ENCODE measurements at regions not wholly inside any gene's neighbourhood (a gene's known extent, or its start where the extent isn't known, plus 50 kb on each side); places are given as distances from the start of the nearest gene placed in this dataset.

DNA sequence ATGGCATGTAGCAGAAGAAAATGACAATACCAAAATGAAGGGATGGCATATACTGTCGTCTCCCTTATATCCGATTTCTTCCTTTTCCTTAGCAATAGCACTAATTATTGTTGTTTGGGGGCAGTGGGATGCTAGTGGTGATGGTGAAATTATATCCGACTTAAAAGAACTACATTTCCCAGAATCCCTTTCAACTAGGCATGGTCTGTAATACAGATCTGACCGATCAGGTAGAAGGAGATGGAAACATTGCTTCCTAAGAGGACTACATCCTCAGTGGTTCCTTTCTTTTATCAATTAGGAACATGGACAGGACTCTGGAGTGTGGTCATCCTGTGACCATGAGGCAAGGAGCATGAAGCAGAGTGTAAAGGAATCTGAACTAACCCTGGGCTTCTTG, 532.6 kb downstream of the CBLN4 start:
- H3K27me3 ChIP-seq (replicated peaks; ENCODE audit: insufficient read depth): no peaks in the 10 kb centered on the region
- intact Hi-C loops (cut with DNase I): no loop called here
- H3K27ac ChIP-seq: no peak overlapping the region
- WGBS: 76% methylated on average over 4 of the region's 4 CpGs
- no peaks in the 10 kb centered on the region for H3K4me1 ChIP-seq (replicated peaks)
- no peak for TF ChIP-seq POLR2A (IDR thresholded peaks at IDR 0.05)
- no peak for TF ChIP-seq POLR2AphosphoS5 (IDR thresholded peaks at IDR 0.05)
- H3K36me3 ChIP-seq: no peaks in the 10 kb centered on the region
- H3K4me3 ChIP-seq: no peak overlapping the region
- no peaks in the 10 kb centered on the region for H3K9me3 ChIP-seq
- no peak for DNase-seq (ENCODE audit: low spot score)

DNA sequence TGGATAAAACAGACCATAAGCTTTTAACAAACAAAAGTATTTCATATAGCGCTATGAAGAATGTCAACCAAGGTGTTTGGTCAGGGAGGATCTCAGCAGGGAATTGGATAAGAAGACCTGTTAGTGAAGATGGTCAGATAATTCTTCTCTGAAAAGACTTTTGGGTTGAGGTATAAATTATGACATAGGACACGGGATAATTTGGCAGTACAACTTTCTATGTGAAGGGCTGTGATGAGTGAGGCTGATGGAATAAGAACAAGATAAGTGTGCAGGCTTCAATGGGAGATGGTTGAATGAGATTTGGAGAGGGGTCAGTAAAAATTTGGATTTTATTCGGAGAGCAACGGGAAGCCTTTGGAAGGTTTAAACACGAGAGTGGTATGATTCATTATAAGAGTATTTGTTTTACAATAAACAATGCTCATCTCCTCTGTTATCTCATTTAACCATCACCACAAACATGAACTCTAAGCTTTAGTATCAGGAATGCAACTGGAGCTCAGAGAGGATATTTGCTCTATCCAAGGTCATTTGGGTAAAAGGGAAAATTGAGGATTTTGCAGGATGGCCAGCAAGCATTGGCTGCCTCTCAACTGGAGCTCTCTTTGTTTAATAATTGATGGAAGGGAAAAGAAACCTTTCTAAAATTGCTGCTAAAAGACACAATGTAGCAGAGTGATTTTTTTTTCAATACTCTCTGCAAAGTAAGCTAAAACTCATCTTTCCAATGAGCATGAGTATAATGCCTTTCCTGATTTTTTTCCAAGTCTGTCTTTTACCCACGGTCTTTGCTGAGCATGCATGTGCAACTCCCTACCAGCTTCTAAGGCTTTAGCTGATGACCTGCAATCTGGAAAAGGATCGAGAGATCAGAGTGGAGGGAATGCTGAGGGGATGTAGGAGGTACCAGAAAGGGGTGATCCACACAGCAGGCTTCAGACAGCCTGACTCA, 534.0 kb downstream of the CBLN4 start:
- no peak for DNase-seq (ENCODE audit: low spot score)
- H3K27me3 ChIP-seq (replicated peaks; ENCODE audit: insufficient read depth): no peaks in the 10 kb centered on the region
- no peak for TF ChIP-seq POLR2A (IDR thresholded peaks at IDR 0.05)
- no peaks in the 10 kb centered on the region for H3K9me3 ChIP-seq
- no peaks in the 10 kb centered on the region for H3K4me1 ChIP-seq (replicated peaks)
- H3K27ac ChIP-seq: no peak overlapping the region
- H3K4me3 ChIP-seq: no peak overlapping the region
- intact Hi-C loops (cut with DNase I): no loop called here
- 27% methylated on average over 7 of the region's 7 CpGs for WGBS
- H3K36me3 ChIP-seq: no peaks in the 10 kb centered on the region

DNA sequence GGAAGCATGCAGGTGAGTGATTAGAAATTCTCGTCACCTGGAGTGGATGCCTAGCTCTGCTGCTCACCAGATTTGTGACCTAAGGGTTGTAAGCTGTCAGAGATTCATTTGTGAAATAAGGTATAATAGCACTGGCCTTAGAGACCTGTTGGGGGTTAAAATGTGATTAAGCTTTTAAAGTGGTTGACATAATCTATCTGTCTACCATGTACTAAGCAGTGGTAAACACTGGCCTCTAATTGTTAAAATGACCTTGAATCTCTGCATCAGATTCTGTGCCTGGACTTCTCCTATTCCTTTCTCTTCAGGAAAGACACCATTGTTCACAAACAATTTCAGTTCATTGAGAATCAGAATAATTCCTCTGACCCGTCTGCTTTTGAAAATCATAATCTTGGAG, 536.2 kb downstream of the CBLN4 start:
- Histone ChIP-seq H3K27ac (no peak overlapping the region), H3K4me3 (no peak overlapping the region), H3K9me3 (no peaks in the 10 kb centered on the region), H3K4me1 (replicated peaks) (no peaks in the 10 kb centered on the region), H3K27me3 (replicated peaks; ENCODE audit: insufficient read depth) (no peaks in the 10 kb centered on the region), H3K36me3 (no peaks in the 10 kb centered on the region)
- TF ChIP-seq POLR2A (IDR thresholded peaks at IDR 0.05): no peak
- no peak for TF ChIP-seq POLR2AphosphoS5 (IDR thresholded peaks at IDR 0.05)
- TF ChIP-seq, protein P1, sequence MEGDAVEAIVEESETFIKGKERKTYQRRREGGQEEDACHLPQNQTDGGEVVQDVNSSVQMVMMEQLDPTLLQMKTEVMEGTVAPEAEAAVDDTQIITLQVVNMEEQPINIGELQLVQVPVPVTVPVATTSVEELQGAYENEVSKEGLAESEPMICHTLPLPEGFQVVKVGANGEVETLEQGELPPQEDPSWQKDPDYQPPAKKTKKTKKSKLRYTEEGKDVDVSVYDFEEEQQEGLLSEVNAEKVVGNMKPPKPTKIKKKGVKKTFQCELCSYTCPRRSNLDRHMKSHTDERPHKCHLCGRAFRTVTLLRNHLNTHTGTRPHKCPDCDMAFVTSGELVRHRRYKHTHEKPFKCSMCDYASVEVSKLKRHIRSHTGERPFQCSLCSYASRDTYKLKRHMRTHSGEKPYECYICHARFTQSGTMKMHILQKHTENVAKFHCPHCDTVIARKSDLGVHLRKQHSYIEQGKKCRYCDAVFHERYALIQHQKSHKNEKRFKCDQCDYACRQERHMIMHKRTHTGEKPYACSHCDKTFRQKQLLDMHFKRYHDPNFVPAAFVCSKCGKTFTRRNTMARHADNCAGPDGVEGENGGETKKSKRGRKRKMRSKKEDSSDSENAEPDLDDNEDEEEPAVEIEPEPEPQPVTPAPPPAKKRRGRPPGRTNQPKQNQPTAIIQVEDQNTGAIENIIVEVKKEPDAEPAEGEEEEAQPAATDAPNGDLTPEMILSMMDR (IDR thresholded peaks at IDR 0.05): no peak
- intact Hi-C loops (cut with DNase I): no loop called here
- WGBS: 80% methylated on average over 2 of the region's 2 CpGs
- no peak for DNase-seq (ENCODE audit: low spot score)

DNA sequence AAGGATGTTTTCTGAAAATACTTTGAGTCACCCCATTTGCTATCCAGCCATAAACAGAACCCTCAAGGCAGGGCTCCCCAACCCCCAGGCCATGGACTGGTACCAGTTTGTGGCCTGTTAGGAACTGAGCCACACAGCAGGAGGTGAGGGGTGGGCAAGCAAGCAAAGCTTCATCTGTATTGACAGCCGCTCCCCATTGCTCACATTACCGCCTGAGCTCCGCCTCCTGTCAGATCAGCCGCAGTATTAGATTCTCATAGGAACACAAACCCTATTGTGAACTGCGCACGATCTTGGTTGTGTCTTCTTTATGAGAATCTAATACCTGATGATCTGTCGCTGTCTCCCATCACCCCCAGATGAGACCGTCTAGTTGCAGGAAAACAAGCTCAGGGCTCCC, 543.8 kb downstream of the CBLN4 start:
- no peaks in the 10 kb centered on the region for H3K36me3 ChIP-seq
- H3K4me1 ChIP-seq (replicated peaks): no peaks in the 10 kb centered on the region
- no peaks in the 10 kb centered on the region for H3K27me3 ChIP-seq (replicated peaks; ENCODE audit: insufficient read depth)
- no peak for DNase-seq (ENCODE audit: low spot score)
- no peak overlapping the region for H3K27ac ChIP-seq
- 90% methylated on average over 8 of the region's 8 CpGs for WGBS
- no peak overlapping the region for H3K4me3 ChIP-seq
- intact Hi-C loops (cut with DNase I): no loop called here
- no peaks in the 10 kb centered on the region for H3K9me3 ChIP-seq
- no peak for TF ChIP-seq POLR2AphosphoS5 (IDR thresholded peaks at IDR 0.05)
- TF ChIP-seq POLR2A (IDR thresholded peaks at IDR 0.05): no peak
- TF ChIP-seq, protein P1 (IDR thresholded peaks at IDR 0.05): no peak

DNA sequence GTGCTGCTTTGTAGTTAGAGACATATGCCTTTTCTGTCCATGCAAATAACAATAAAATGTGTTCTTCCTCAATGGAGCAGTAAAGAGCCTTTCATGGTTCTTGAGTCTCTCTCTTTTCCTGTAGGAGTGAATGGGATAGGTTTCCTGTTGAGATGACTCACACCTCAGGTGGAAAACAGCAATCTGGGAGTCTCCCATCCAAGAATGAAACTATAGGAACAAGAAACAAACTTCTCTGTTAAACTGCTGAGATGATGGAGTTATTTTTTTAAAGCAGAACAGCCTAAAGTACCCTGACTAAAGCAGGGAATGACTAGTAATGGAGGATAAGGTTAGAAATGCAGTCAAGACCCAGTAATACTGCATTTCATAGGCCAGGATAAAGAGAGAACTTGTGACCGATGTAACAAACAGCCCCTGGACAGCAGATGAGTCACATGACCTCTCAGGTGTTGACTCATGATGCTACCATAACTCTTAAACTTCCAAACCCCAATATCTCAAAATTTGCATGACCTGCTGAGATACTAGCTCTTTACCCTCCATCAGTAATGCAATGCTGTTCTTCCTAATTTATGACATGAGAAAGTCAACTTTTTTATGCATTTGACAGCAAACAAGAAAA, 548.9 kb downstream of the CBLN4 start:
- no peaks in the 10 kb centered on the region for H3K4me1 ChIP-seq (replicated peaks)
- H3K4me3 ChIP-seq: no peak overlapping the region
- 88% methylated on average over 1 of the region's 1 CpG for WGBS
- no peaks in the 10 kb centered on the region for H3K36me3 ChIP-seq
- no peak for TF ChIP-seq POLR2AphosphoS5 (IDR thresholded peaks at IDR 0.05)
- TF ChIP-seq POLR2A (IDR thresholded peaks at IDR 0.05): no peak
- TF ChIP-seq, protein P1 (IDR thresholded peaks at IDR 0.05): no peak
- intact Hi-C loops (cut with DNase I): no loop called here
- H3K27me3 ChIP-seq (replicated peaks; ENCODE audit: insufficient read depth): no peaks in the 10 kb centered on the region
- no peak for DNase-seq (ENCODE audit: low spot score)
- H3K27ac ChIP-seq: no peak overlapping the region
- H3K9me3 ChIP-seq: no peaks in the 10 kb centered on the region

Data from prostate gland (tissue), 2 donors.